ENCODE measurements at regions not wholly inside any gene's neighbourhood (a gene's known extent, or its start where the extent isn't known, plus 50 kb on each side); places are given as distances from the start of the nearest gene placed in this dataset.

GRCh38 chr17:14813649-14814370 lies 451.3 kb downstream of the PMP22 start:
- intact Hi-C loops (cut with DNase I; ENCODE audit: low total_unique reads) = no loop called here
- 62 to 63% methylated on average over 18 of the region's 18 CpGs for WGBS, 2 donors
- H3K4me3 ChIP-seq (ENCODE audit: low read depth, poor library complexity, severe bottlenecking) = no peak overlapping the region
- no peak for DNase-seq (ENCODE audit: low spot score in 2 of 2)
- TF ChIP-seq CTCF (IDR thresholded peaks at IDR 0.05) (no peak), POLR2A (IDR thresholded peaks at IDR 0.05) (no peak)

DNA sequence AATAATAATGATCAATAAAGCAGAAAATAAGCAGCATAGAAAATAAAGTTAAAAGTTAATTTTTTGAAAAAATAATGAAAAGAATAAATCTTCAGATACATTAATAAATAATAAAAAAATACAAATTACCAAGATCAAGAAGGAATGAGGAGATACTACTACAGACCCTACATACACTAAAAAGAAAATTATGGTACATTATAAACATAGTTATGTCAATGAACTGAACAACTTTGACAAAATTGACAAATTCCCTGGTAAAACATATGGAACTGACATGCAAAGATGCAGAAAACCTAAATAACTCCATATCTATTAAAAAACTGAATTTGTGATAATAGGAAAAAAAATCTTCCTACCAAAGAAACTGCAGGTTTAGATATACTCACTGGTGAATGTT lies 456.7 kb downstream of the PMP22 start:
- intact Hi-C loops (cut with DNase I; ENCODE audit: low total_unique reads) = no loop called here
- DNase-seq (ENCODE audit: low spot score in 2 of 2) = no peak
- no peak overlapping the region for H3K4me3 ChIP-seq (ENCODE audit: low read depth, poor library complexity, severe bottlenecking)
- TF ChIP-seq CTCF (IDR thresholded peaks at IDR 0.05) (no peak), POLR2A (IDR thresholded peaks at IDR 0.05) (no peak)

DNA sequence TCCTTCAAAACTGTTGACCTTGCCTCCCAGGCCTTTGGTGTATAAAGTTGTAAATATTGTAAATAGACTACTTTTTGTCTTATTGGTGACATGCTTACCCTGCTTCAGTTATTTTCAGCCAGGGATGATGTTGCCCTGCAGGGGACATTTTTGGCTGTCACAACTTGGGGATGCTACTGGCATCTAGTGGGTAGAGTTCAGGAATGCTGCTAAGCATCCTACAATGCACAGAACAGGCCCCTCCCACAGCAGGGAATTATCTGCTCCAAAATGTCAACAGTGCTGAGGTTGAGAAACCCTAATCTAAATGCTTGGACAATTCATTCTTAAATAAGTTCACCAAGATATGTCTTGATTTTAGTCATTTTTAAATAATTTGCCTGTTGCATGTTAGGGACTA lies 459.8 kb downstream of the PMP22 start:
- no peak for TF ChIP-seq CTCF (IDR thresholded peaks at IDR 0.05)
- no peak for TF ChIP-seq POLR2A (IDR thresholded peaks at IDR 0.05)
- no peak for DNase-seq (ENCODE audit: low spot score in 2 of 2)
- intact Hi-C loops (cut with DNase I; ENCODE audit: low total_unique reads) = no loop called here
- no peak overlapping the region for H3K4me3 ChIP-seq (ENCODE audit: low read depth, poor library complexity, severe bottlenecking)

GRCh38 chr17:14803826-14804225 lies 461.3 kb downstream of the PMP22 start:
- DNase-seq (ENCODE audit: low spot score in 2 of 2) = no peak
- 39 to 42% methylated on average over 3 of the region's 3 CpGs for WGBS, 2 donors
- intact Hi-C loops (cut with DNase I; ENCODE audit: low total_unique reads) = no loop called here
- H3K4me3 ChIP-seq (ENCODE audit: low read depth, poor library complexity, severe bottlenecking) = no peak overlapping the region
- TF ChIP-seq CTCF (IDR thresholded peaks at IDR 0.05) = no peak
- no peak for TF ChIP-seq POLR2A (IDR thresholded peaks at IDR 0.05)

DNA sequence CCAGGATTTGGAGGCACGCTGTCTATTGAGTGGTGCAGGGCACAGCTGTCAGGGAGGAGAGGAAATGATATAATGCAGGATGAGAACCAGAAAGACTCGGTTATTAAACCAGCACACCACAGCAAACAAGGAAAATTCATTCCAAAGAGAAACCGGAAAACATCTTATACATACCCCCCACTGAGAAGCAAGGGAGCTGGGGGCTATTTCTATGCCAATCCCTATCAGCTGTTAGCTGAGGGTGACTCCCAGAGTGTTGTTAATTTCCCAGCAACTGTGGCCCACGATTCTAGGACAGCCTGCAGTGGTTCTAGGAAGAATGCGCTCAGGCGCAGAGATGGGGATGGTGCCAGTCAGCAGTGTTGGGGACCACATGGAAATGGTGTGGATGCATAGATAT lies 467.3 kb downstream of the PMP22 start:
- intact Hi-C loops (cut with DNase I; ENCODE audit: low total_unique reads) = no loop called here

More for the DNA sequence above, 467.3 kb downstream of the PMP22 start:
- 58 to 61% methylated on average over 6 of the region's 6 CpGs for WGBS, 2 donors
- no peak overlapping the region for H3K4me3 ChIP-seq (ENCODE audit: low read depth, poor library complexity, severe bottlenecking)
- TF ChIP-seq POLR2A (IDR thresholded peaks at IDR 0.05) (no peak), CTCF (IDR thresholded peaks at IDR 0.05) (no peak)
- no peak for DNase-seq (ENCODE audit: low spot score in 2 of 2)
